GM18519 (cell line): ENCODE measurements at regions not wholly inside any gene's neighbourhood (a gene's known extent, or its start where the extent isn't known, plus 50 kb on each side); places are given as distances from the start of the nearest gene placed in this dataset.
"Not testable (repeated sequence)": the region's sequence is repeated elsewhere in the genome, so short reads cannot be mapped to it uniquely, and the experiment has no call there.

Experiments
- ATAC-seq: cut with Tn5 transposase; IDR thresholded peaks from one replicate; pipeline ENCODE4 v1.9.1; 2021; ENCODE audit warnings: mild to moderate bottlenecking, moderate library complexity; ENCODE audit not compliant: unreplicated experiment, low FRiP score

DNA sequence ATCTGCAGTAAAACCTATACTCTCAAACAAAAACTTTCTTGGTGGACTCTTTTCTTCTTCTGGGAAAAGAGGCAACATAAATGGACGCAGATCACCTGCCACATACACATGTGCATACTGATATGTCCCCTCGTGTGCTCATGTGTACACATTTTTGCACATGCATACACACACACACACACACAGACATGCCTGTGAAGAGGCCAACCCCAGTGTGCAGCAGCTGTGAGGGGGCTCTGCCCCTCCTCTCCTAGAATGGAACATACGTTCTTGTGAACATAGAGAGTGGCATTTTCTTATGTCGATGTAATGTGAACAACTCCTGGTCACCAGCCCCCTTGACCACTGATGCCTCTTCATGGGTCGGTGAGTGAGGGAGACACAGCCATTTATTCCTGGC, 188.9 kb upstream of the PLGLB2 start:
- not testable (repeated sequence) for ATAC-seq

DNA sequence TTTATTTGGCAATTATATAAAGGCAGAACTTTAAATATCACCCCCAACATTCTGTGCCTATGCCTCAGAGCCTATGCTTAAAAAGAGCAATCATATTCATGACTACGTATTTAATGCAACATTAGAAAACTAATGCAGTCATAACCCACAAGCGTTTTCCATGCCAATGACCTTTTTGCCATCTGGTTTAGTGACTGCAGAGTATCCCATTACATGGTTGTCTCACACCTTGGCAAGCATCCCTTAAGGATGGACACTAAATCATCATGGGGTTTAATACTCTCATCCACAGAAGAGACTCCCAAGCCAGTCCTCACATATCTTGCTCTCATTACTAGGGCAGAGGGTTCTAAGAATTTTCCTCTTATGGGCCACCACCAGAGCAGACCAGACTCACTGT, 188.2 kb upstream of the PLGLB2 start:
- not testable (repeated sequence) for ATAC-seq

DNA sequence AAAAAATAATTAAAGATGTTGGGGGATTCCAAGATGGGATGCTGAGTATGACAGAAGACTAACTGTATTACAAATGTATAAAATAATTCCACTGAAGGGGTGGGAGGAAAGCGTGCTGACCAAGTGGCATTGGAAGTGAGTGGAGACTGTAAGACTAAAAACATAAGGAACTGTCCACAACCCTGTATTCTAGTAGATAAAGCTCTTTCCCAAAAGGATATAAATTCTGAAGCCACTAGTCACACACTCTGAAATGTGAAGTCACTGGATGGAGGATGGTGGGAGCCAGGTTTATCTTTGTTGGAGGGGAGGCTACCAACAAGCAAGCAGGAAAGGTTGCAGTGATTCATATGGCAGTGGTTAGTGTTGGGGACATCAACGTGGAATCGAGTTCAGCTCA, 182.8 kb upstream of the PLGLB2 start:
- ATAC-seq: not testable (repeated sequence)

DNA sequence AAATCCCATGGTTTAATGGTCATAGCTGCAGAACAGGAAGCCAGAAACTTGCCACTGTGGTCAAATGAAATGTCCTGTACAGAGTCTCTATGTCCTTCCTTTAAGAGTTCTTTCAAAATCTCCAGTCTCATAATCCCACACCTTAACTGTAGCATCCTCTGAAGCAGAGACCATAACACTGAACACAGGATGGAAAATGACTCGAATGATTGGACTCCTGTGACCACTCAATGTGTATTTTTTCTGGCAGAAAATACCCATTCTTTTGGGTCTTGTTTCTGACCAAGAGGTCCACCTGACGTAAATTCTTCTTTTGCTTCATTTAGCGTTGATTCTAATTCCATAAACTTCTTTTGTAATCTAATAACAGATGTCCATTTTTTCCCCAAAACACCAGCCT, 181.4 kb upstream of the PLGLB2 start:
- not testable (repeated sequence) for ATAC-seq

DNA sequence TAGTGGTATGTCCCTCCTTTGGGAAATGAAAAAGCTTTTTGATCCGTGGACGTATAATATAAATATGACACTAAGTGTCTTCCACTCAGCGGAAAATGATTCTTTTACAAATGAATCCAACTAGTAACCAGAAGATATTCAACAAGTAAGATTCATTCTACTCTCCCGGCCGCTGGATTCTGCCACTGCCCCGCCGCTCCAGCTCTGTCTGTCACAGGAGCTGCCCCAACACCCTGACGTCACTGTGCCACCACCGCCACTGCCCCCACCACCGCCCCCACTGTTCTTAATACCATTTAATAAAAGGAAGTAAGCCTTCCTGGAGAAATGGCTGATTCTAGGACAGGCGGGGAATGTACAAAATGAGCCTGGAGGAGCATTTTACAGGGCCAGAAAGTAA, 180.8 kb upstream of the PLGLB2 start:
- not testable (repeated sequence) for ATAC-seq

DNA sequence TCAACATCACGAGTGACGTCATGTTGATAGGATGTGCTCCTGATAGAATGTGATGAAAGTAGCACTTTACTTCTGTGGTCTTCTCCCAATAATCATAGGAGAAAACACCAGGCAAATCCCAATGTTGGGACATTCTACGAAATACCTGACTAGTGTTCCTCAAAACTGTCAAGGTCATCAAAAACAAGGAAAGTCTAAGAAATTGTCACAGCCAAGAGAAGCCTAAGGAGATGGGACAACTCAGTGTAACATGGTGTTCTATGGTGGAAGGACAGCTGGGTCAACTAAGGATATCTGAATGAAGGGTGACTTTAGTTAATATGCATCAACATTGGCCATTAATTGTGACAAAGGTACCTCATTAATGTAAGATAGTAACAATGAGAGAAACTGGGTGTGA, 180.0 kb upstream of the PLGLB2 start:
- ATAC-seq: not testable (repeated sequence)

DNA sequence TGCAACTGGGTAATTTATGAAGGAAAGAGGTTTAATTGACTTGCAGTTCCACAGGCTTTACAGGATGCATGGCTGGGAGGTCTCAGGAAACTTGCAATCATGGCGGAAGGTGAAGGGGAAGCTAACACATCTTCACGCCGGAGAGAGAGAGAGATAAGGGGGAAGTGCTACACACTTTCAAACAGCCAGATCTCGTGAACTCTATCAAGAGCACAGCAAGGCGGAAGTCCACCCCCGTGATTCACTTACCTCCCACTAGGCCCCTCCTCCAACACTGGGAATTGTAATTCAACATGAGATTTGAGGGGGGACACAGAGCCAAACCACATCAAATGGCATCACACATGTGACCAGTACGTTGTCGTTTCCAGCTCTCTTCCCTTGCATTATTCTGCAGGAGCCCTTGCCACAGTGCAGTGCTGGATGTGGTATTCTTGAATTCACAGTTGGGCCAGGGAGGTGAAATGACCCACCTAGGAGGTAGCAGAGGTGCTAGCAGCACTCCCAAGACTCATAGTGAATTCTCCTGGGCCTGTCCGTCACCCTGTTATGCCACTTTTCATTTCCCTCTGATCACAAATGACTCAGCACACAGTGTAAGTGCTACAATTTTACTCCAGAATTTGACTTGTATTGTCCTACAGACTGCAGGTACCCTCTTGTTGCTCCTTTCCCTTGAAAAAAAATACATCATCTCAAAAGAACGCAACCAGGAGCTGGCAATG, 179.2 kb upstream of the PLGLB2 start:
- not testable (repeated sequence) for ATAC-seq

DNA sequence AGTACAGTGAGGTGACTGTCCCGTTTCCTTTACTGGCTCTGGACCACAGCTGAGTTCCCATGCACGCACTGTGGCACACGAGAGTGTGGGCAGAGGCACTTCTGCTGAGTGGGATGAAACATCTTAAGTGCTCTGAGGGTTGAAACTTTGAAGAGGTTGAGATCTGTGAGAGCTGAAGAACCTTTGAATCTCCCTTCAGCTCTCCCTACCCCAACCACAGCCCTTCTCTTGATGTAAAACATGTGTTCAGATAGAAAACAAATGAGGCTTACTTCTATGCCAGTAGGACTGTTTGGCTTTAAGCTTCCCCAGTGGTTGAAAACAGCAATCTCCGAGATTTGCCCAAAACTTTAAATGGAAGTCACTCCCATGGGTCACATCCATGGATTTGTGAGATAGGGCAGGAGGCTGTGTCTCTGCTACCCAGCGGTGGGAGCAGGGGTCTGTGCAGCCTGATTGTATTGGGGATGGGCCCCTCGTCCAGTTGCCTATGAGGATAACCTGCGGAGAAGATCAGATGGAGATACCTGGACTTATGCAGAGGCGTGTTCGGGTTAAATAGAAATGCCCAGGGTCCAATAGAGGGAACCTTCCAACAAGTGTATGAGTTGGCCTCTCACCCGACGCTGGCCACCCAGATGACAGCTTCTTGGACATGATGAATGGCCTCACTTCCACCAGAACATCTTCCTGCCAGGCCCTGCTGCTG, 178.0 kb upstream of the PLGLB2 start:
- ATAC-seq: not testable (repeated sequence)

DNA sequence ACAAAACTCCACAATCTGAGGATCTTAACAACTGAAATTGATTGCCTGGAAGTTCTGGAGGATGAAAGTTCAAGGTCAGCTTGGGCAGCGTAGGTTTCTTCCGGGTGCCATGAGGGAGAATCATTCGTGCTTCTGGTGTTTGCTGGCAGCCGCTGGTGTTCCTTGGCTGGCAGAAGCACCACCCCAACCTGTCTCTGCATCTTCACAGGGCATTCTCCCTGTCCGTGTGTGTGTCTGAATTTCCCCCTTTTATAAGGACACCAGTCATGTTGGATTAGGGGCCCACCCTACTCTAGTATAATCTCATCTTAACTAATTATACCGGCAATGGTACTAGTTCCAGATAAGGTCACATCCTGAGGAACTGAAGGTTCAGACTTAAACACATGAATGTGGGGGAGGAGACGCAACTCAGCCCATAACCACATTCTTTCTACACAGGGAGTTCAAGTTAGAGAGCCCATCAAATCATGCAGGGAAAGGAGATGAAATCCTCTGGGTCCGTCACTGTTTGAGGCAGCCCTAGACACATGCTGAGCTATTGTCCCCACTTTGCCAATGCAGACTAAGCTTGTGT, 175.9 kb upstream of the PLGLB2 start:
- ATAC-seq: not testable (repeated sequence)

DNA sequence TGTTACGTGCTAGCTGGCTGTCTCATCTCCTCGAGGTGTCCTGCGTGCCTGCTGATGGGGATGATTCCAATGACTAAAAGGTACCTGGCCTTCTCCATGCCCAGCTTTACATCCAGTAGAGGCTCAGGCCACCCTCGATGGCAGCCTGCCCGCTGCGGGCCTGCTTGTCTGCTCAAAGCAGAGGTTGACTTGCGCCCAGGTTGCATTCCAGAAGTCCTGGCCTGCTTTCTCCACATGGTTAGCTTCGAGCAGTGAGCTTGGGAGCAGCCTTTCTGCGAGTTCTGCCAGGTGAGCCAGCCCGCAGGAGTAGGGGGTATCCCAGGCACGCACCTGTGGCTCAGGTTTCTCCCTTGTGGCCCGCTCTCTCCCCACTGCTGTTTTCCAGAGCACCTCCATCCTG, 175.0 kb upstream of the PLGLB2 start:
- ATAC-seq: not testable (repeated sequence)

DNA sequence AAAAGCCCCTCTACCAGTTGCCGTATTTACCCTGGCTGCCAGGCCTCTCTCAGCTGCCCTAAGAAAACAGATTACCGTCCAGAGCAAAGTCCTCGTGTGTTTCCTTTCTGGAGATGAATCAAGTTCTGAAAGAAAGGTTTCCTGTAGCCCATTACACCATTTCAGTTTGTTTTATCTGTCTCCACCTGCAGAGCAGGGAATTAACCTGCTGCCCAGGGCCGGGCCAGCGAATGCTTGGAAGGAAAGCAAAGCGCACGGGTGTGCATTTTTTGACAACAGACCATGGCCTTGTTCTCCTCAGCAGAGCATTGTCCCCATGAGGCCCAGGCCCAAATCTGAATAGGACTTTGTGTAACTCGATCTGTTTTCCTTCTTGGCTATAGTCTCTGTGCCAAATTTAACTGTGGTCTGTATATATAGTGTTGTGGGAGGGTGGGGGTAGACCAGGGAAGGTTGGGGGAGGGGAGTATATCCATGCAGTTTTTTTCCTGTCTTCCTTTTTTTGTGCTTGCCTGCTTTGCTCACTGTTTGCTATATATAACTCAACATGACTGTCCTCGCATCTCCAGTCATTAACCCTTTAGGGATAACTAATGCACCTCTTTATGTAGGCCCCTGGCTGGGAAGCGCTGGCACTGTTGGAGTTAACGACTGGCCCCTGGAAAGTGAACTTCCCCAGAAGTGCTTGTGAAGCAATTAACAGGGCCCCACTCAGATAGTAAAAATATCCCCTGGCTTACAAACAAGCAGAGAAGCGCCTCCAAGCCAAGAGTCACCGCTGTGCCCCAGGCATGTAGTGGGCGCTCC, 174.3 kb upstream of the PLGLB2 start:
- ATAC-seq: not testable (repeated sequence)

DNA sequence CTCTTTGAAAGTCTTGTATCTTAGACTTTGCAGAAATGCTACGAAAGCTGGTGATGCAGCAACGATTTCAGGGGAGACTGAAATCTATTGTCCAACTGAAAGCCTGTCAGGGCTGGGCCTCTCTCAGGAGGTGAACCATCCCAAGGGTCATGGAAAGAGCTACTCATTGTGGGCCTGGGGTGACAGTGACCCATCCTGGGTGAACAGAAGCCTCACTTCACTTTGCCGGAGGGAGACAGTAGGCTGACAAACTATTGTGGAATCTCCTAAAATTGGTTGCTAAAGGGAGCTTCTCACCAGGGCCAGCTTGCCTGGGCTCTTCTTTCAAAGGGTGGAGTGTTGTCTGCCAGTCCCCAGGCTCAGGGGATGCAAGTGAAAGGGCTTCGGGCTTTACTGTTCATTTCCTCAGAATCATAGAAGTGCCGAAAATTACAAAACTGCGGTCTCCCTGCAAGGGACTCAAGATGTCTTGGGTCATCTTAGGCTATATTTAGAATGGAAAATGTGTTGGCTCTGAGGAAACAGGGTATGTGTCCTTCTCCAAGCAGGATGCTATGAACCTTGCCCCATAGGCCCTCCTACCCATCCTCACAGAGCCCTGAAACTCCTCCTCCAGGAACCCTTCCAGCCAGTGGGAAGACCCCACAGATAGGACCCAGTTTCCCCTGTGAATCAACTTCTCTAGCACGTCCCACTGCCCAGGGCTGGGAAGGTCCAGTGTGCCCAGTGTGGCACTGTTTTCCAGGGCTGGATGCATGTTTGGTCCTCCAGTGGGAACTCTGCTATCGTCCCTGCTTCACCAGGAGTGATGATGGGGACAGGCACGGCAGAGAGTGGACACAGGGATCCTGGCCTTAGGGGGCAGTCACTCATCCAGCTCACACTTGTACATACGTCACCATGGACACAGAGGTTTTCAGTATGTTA, 173.4 kb upstream of the PLGLB2 start:
- not testable (repeated sequence) for ATAC-seq

DNA sequence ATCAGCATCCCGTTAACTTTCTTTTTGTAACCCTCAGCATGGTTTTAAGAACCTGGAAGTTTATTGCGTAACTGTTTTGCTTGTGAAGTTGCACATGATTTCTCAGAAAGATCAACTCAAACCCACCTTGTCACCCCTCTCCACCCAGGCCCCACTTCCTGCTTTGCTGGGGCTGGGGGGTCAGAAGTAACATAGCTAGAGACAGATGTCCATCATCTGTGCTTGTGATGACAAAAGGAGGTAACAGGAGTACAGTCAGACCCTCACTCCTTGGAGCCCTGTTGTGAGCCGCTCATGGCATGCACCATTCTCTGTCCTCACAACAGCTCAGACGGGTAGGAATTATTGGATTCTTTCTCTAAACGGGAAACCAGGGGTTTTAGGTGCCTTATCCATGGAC, 172.7 kb upstream of the PLGLB2 start:
- ATAC-seq: not testable (repeated sequence)

DNA sequence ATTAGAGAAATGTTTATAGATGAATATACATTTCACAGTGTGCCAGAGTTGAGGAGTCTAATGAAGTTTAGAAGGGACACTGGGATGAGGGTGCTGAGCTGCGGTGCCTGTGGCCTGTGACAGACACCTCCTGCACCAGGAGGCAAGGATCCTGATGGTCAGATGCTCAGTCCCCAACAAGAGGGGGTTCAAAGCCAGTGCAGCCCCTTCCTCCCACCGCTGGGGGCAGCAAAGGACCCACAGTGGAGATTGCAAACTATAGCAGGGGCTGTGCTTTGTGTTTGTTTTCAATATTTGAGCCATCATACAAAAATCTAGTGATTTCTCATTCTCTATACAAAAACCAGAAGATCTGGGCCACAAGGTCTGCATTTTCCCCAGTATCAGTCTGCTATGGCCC, 170.5 kb upstream of the PLGLB2 start:
- not testable (repeated sequence) for ATAC-seq

DNA sequence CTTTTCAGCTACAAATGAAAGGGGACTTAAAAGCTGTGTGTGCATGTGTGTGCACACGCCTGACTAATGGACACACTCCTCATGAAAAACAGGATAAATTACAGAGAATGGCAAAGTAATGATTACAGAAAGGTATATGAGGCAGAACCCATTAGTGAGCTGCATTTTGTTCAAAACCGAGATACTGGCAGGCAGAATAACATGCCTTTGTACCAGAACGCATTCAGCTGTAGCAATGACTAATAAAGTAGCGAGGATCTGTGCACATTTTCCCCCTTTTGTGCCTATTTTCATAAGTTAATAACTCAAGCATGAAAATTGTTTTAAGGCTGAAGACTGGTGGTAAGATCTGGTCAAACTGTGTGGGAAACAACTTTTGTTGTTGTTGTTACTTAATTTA, 165.7 kb upstream of the PLGLB2 start:
- peak; percentile 55 for ATAC-seq

DNA sequence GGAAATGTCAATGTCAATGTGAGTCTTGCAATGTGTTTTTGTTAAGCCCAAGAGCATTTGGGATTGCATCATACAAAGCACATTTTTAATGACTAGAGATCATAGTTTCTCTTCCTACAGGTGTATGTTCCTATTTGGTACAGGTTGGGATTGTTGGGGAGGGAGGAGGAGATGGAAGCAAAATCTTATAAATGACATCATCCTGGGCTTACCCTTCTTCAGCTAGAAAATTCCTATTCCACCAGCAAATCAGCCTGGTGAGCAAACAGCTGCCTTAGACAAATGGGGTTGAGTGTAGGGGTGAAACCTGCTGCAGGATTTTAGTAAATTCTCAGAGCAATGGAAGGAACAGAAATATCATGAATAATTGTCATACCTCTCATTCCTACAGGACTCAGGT, 165.3 kb upstream of the PLGLB2 start:
- not testable (repeated sequence) for ATAC-seq

DNA sequence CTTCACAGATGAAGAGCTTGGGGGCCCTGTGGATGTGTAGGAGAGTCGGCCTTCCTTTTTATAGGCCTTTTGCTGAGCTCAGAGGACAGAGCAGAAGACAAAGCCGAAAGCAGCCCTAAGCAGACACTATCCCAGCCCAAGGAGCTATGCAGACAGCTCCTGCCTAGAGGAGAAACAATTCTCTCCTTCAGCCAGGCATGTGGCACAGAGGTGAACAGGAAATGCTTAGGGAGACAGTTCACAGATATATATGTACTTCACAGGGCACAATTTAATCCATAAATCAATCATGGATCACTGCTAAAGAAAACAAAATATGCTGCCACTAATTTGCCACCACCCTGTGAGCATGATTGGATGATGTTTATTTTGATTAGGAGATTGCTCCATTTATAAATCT, 164.5 kb upstream of the PLGLB2 start:
- not testable (repeated sequence) for ATAC-seq

DNA sequence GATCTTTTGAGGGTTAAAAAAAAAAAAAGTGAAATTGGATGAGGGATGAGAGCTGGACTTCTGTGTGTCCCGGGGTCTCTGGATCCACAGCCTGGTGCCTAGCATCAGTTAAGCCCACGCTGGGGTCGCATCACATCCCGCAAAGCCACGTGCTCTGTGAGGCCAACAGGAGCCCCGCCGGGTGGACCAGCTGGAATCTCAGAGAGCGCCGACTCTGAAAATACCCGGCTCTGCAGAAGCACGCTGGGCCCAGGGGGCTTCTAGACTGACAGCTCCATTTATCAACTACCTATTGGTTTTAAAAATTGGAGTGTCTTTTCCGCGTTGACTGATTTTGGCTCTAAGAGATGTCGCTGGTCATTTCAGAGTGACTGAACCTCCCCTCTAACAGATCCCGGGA, 164.1 kb upstream of the PLGLB2 start:
- not testable (repeated sequence) for ATAC-seq

DNA sequence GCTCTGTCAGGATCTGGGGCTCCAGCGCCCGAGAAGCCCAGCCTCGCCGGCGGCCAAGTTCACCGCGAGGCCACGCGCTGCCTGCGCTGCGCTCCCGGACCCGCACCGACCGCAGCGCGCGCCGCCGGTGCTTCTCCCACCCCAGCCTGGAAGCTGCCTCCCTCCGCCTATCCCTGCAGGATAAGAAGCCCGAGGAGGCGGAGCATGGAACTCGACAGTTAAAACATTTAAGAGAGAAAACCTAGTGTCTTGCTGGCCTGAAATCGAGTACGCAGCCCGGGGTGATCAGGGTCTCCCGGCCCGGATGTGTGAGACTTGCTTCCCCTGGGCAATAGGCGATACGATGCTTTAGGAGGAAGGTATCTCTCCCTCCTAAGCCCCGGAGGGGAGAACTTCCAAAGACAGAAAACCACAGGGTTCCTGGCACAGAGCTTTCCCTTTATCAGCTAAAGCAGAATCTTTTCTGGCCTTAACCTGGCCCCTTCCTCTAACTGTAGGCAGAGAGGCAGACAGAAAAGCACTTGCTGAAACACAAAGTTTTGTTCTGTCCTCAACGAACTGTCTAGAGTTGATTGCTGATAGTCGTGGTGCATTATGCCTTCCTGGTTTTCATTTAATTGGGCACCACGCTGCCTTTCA, 163.5 kb upstream of the PLGLB2 start:
- not testable (repeated sequence) for ATAC-seq
